Caco-2 (cell line): ENCODE measurements at regions not wholly inside any gene's neighbourhood (a gene's known extent, or its start where the extent isn't known, plus 50 kb on each side); places are given as distances from the start of the nearest gene placed in this dataset.

Experiments used
- BruUV-seq: library from RNA; stranded (reverse); fragments of 400-500 nt; replicated peaks from 2 replicates; lab custom pipeline; 2021; lab: Mats Ljungman, UMichigan
- CTCF ChIA-PET: fragments of 300-600 bp; sonication (Branson Sonifier 250); formaldehyde crosslinking; loops from one replicate; lab custom pipeline; 2022; ENCODE audit warnings: antibody characterized with exemption; lab: Charles Lee
- POLR2A ChIA-PET: fragments of 300-600 bp; sonication (Branson Sonifier 250); formaldehyde crosslinking; loops from one replicate; lab custom pipeline; 2022; ENCODE audit warnings: antibody characterized with exemption; lab: Charles Lee
- DNase-seq, 2 experiments: peaks; one replicate each; pipeline versions ENCODE4 v3.0.0 to v3.0.0-alpha.2; 2020 to 2022
- H3K27me3 ChIP-seq: replicated peaks from 2 replicates; pipeline ENCODE4 v1.6.0; 2011; ENCODE audit warnings: low read length; ENCODE audit not compliant: control insufficient read depth, insufficient read depth
- H3K36me3 ChIP-seq: 2 replicates; pipeline ENCODE4 v1.5.1; 2011; ENCODE audit warnings: low read length; ENCODE audit not compliant: control insufficient read depth, insufficient read depth
- H3K4me1 ChIP-seq: fragments of 250-450 bp; sonication (Bioruptor Pico); 2 replicates; pipeline ENCODE4 v1.5.1; 2020; ENCODE audit warnings: mild to moderate bottlenecking
- H3K4me3 ChIP-seq: 2 replicates; pipeline ENCODE4 v1.5.1; 2011; ENCODE audit warnings: low read depth, mild to moderate bottlenecking, control low read depth, low read length
- H3K9me3 ChIP-seq: fragments of 250-450 bp; sonication (Bioruptor Pico); 2 replicates; pipeline ENCODE4 v1.5.1; 2020; ENCODE audit warnings: mild to moderate bottlenecking, moderate library complexity
- H3K27ac Mint-ChIP-seq: one replicate; pipeline ENCODE4 v1.8.0; 2022; ENCODE audit warnings: mixed read lengths; ENCODE audit not compliant: unreplicated experiment
- H3K27me3 Mint-ChIP-seq: one replicate; pipeline ENCODE4 v1.8.0; 2022; ENCODE audit warnings: mixed read lengths; ENCODE audit not compliant: insufficient read depth, unreplicated experiment
- H3K36me3 Mint-ChIP-seq: one replicate; pipeline ENCODE4 v1.8.0; 2022; ENCODE audit warnings: mild to moderate bottlenecking, mixed read lengths; ENCODE audit not compliant: insufficient read depth, unreplicated experiment
- H3K4me1 Mint-ChIP-seq: one replicate; pipeline ENCODE4 v1.8.0; 2022; ENCODE audit warnings: low read depth, mixed read lengths; ENCODE audit not compliant: unreplicated experiment
- H3K4me3 Mint-ChIP-seq: one replicate; pipeline ENCODE4 v1.8.0; 2022; ENCODE audit warnings: mild to moderate bottlenecking, moderate library complexity, mixed read lengths; ENCODE audit not compliant: unreplicated experiment
- H3K9me3 Mint-ChIP-seq: one replicate; pipeline ENCODE4 v1.8.0; 2022; ENCODE audit warnings: mixed read lengths; ENCODE audit not compliant: unreplicated experiment
- CTCF ChIP-seq, 2 experiments: fragments of 200-600 bp in 1 of 2; IDR thresholded peaks; 1 replicate in 1 of 2; 2 replicates in 1 of 2; pipeline versions ENCODE4 v1.5.1 to v1.8.0; 2011 to 2022; ENCODE audit warnings: antibody characterized with exemption in 1 of 2, control low read depth in 1 of 2, inconsistent platforms in 1 of 2, low read depth in 1 of 2, low read length in 1 of 2, mild to moderate bottlenecking in 1 of 2, moderate library complexity in 1 of 2; ENCODE audit not compliant: insufficient read depth in 1 of 2, severe bottlenecking in 1 of 2, unreplicated experiment in 1 of 2
- intact Hi-C: fragments of 100-400 bp; cut with micrococcal nuclease; formaldehyde crosslinking; loops from one replicate; pipeline ENCODE4 v1.10.0; 2022; ENCODE audit not compliant: unreplicated experiment

GRCh38 chr11:41926339-41926738, 466.9 kb upstream of the LRRC4C start:
- H3K36me3 ChIP-seq = no peaks in the 10 kb centered on the region
- no peak for TF ChIP-seq CTCF (IDR thresholded peaks at IDR 0.05; ENCODE audit: insufficient read depth in 1 of 2, low read depth in 1 of 2, low read length in 1 of 2, severe bottlenecking in 1 of 2, unreplicated experiment in 1 of 2)
- H3K4me1 Mint-ChIP-seq = no peaks in the 10 kb centered on the region
- POLR2A ChIA-PET = no interaction called here
- intact Hi-C loops = no loop called here
- no peaks in the 10 kb centered on the region for H3K4me1 ChIP-seq
- H3K27me3 Mint-ChIP-seq = peaks cover 4% of the 10 kb centered on the region
- H3K9me3 Mint-ChIP-seq = no peaks in the 10 kb centered on the region
- CTCF ChIA-PET = no interaction called here
- H3K4me3 Mint-ChIP-seq = no peak overlapping the region
- H3K36me3 Mint-ChIP-seq = peaks cover 5% of the 10 kb centered on the region
- no peak overlapping the region for H3K27ac Mint-ChIP-seq
- H3K9me3 ChIP-seq = no peaks in the 10 kb centered on the region
- DNase-seq = no peak
- H3K4me3 ChIP-seq = no peak overlapping the region
- BruUV-seq = no TSS peak
- no peaks in the 10 kb centered on the region for H3K27me3 ChIP-seq

DNA sequence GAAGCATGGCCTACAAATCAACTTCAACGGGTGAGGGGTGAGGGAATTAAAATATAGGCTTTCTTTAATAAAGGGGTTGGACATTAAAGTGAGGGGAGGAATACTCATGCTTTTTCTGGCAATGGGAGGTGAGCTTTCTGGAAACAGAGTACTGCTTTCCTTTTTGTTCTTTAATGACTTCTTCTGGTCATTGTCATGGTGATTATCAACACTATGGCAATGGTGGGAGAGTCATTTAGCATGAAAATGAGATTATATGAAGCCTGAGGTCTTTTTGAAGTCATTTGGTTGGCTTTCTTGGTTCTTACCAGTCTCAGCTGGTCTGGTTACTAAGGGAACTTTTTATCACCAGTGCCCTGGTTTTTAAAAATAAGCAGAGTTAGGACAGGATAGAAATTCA, 475.8 kb upstream of the LRRC4C start:
- Mint-ChIP-seq H3K4me1 (no peaks in the 10 kb centered on the region), H3K9me3 (peaks cover 10% of the 10 kb centered on the region), H3K36me3 (no peaks in the 10 kb centered on the region), H3K4me3 (no peak overlapping the region), H3K27ac (no peak overlapping the region), H3K27me3 (no peaks in the 10 kb centered on the region)
- DNase-seq = no peak
- Histone ChIP-seq H3K36me3 (no peaks in the 10 kb centered on the region), H3K9me3 (no peaks in the 10 kb centered on the region), H3K4me1 (no peaks in the 10 kb centered on the region), H3K27me3 (no peaks in the 10 kb centered on the region), H3K4me3 (no peak overlapping the region)
- TF ChIP-seq CTCF (IDR thresholded peaks at IDR 0.05; ENCODE audit: insufficient read depth in 1 of 2, low read depth in 1 of 2, low read length in 1 of 2, severe bottlenecking in 1 of 2, unreplicated experiment in 1 of 2) = no peak
- BruUV-seq = no TSS peak
- POLR2A ChIA-PET = no interaction called here
- CTCF ChIA-PET = no interaction called here
- intact Hi-C loops = no loop called here

DNA sequence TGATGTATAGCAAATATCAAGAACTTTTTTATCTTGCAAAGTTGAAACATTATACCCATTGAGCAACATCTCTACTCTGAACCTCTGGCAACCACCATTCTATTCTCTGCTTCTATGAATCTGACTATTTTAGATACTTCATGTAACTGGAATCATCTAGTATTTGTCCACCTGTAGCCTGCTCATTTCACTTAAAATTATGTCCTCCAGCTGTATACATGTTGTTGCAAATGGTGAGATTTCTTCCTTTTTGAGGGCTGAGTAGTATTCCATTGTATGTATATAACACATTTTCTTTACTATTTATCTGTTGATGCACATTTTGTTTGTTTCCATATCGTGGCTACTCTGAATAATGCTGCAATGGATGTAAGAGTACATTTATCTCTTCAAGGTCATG, 476.3 kb upstream of the LRRC4C start:
- H3K36me3 ChIP-seq = no peaks in the 10 kb centered on the region
- TF ChIP-seq CTCF (IDR thresholded peaks at IDR 0.05; ENCODE audit: insufficient read depth in 1 of 2, low read depth in 1 of 2, low read length in 1 of 2, severe bottlenecking in 1 of 2, unreplicated experiment in 1 of 2) = no peak
- H3K27me3 ChIP-seq = no peaks in the 10 kb centered on the region
- H3K27ac Mint-ChIP-seq = no peak overlapping the region
- H3K36me3 Mint-ChIP-seq = no peaks in the 10 kb centered on the region
- H3K27me3 Mint-ChIP-seq = no peaks in the 10 kb centered on the region
- ChIA-PET CTCF (no interaction called here), POLR2A (no interaction called here)
- peaks cover 10% of the 10 kb centered on the region for H3K9me3 Mint-ChIP-seq
- H3K4me1 ChIP-seq = no peaks in the 10 kb centered on the region
- no peak overlapping the region for H3K4me3 ChIP-seq
- no TSS peak for BruUV-seq
- H3K4me3 Mint-ChIP-seq = no peak overlapping the region
- DNase-seq = no peak
- intact Hi-C loops = no loop called here
- no peaks in the 10 kb centered on the region for H3K4me1 Mint-ChIP-seq
- no peaks in the 10 kb centered on the region for H3K9me3 ChIP-seq
